ENCODE measurements at regions not wholly inside any gene's neighbourhood (a gene's known extent, or its start where the extent isn't known, plus 50 kb on each side); places are given as distances from the start of the nearest gene placed in this dataset.

DNA sequence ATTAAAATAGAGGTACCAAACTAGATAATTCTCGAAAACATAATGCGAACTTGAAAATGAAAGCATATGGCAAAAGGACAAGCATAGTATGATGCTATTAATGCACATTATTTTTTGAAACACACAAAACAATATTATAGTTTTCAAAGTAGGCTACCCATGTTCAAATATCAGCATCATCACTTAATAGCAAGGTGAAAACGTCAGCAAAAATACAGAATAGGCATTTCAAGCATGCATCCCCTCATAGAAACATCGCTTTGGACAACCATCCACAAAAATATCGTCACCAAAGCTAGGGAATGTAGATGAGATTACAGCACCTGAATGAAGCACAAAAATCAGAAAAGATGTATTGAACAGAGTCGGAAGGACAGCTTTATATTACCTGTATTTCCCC is 814.5 kb upstream of the LRRC4C start:
- Histone ChIP-seq H3K4me3 (no peak overlapping the region), H3K36me3 (replicated peaks in 1 of 2; ENCODE audit: insufficient read depth in 1 of 2, low read depth in 2 of 2) (no peaks in the 10 kb centered on the region), H3K27ac (no peak overlapping the region), H3K27me3 (no peaks in the 10 kb centered on the region), H3K4me1 (no peaks in the 10 kb centered on the region), H3K9me3 (peaks cover 0 to 7% (median 2%) of the 10 kb centered on the region in 3 donors)
- DNase-seq (no peak), ATAC-seq (no peak)
- intact Hi-C loops (cut with DNase I), result no loop called here
- WGBS, 2 donors, result 63 to 68% methylated on average over 6 of the region's 6 CpGs
- no peak for TF ChIP-seq POLR2A (IDR thresholded peaks at IDR 0.05)
- TF ChIP-seq, protein P1, sequence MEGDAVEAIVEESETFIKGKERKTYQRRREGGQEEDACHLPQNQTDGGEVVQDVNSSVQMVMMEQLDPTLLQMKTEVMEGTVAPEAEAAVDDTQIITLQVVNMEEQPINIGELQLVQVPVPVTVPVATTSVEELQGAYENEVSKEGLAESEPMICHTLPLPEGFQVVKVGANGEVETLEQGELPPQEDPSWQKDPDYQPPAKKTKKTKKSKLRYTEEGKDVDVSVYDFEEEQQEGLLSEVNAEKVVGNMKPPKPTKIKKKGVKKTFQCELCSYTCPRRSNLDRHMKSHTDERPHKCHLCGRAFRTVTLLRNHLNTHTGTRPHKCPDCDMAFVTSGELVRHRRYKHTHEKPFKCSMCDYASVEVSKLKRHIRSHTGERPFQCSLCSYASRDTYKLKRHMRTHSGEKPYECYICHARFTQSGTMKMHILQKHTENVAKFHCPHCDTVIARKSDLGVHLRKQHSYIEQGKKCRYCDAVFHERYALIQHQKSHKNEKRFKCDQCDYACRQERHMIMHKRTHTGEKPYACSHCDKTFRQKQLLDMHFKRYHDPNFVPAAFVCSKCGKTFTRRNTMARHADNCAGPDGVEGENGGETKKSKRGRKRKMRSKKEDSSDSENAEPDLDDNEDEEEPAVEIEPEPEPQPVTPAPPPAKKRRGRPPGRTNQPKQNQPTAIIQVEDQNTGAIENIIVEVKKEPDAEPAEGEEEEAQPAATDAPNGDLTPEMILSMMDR (IDR thresholded peaks at IDR 0.05), result no peak

- ATAC-seq, result no peak
- H3K9me3 ChIP-seq, result no peaks in the 10 kb centered on the region
- no peak for TF ChIP-seq POLR2A (IDR thresholded peaks at IDR 0.05)
- TF ChIP-seq, protein P1 (IDR thresholded peaks at IDR 0.05), result no peak
- H3K27me3 ChIP-seq, result no peaks in the 10 kb centered on the region
- H3K36me3 ChIP-seq (replicated peaks in 1 of 2; ENCODE audit: insufficient read depth in 1 of 2, low read depth in 2 of 2), result no peaks in the 10 kb centered on the region
- no peak overlapping the region for H3K4me3 ChIP-seq
- intact Hi-C loops (cut with DNase I), result no loop called here
- DNase-seq, result no peak
- H3K4me1 ChIP-seq, result no peaks in the 10 kb centered on the region
- 70 to 71% methylated on average over 1 of the region's 1 CpG for WGBS, 2 donors
- H3K27ac ChIP-seq, result no peak overlapping the region
Measured at GRCh38 chr11:42296910-42297309, 837.5 kb upstream of the LRRC4C start.

- intact Hi-C loops (cut with DNase I), result no loop called here
- no peak overlapping the region for H3K4me3 ChIP-seq
- H3K9me3 ChIP-seq, result no peaks in the 10 kb centered on the region
- no peak for TF ChIP-seq POLR2A (IDR thresholded peaks at IDR 0.05)
- TF ChIP-seq, protein P1 (IDR thresholded peaks at IDR 0.05), result no peak
- no peaks in the 10 kb centered on the region for H3K36me3 ChIP-seq (replicated peaks in 1 of 2; ENCODE audit: insufficient read depth in 1 of 2, low read depth in 2 of 2)
- H3K27ac ChIP-seq, result no peak overlapping the region
- 69 to 73% methylated on average over 1 of the region's 1 CpG for WGBS, 2 donors
- no peaks in the 10 kb centered on the region for H3K4me1 ChIP-seq
- H3K27me3 ChIP-seq, result no peaks in the 10 kb centered on the region
- no peak for DNase-seq
- ATAC-seq, result no peak
Measured at GRCh38 chr11:42299780-42300179, 840.3 kb upstream of the LRRC4C start.

DNA sequence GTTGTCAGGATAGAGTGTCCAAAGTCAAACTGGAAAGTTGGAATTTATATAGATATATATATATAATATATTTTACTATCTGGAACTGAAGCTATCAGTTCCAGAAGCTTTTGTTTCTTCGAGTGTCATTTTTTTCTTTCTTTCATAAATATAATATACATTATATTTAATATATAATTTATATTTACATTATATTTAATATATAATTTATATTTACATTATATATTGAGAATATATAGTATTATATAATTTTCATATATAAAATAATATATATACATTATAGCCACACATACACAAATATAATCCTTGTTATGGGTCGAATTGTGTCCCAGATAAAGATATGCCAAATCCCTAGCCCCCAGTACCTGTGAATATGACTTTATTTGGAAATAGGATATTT is 842.3 kb upstream of the LRRC4C start:
- H3K27ac ChIP-seq, result no peak overlapping the region
- H3K27me3 ChIP-seq, result no peaks in the 10 kb centered on the region
- DNase-seq (no peak), ATAC-seq (no peak)
- no peaks in the 10 kb centered on the region for H3K9me3 ChIP-seq
- H3K4me1 ChIP-seq, result no peaks in the 10 kb centered on the region
- TF ChIP-seq POLR2A (IDR thresholded peaks at IDR 0.05), result no peak
- TF ChIP-seq, protein P1 (IDR thresholded peaks at IDR 0.05), result no peak
- WGBS, 2 donors, result 42 to 45% methylated on average over 2 of the region's 2 CpGs
- H3K4me3 ChIP-seq, result no peak overlapping the region
- intact Hi-C loops (cut with DNase I), result no loop called here
- no peaks in the 10 kb centered on the region for H3K36me3 ChIP-seq (replicated peaks in 1 of 2; ENCODE audit: insufficient read depth in 1 of 2, low read depth in 2 of 2)

DNA sequence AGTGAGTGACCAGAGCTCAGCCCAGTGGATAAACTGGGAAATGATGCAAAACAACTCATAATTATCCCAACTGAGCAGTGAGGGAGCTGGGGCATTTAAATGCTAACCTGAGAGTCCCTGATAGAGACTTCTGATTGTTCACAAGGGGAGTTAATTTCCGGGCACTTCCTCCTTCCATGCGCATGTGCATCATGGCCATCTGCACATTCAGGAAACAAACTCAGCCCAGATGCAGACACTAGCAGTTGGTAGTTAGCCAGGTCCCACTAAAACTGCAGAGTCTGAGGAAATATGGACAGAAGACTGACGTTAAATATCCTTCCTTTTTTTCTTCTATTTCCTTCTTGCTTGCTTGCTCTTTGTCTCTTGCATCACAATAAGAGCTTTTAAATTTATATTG is 852.1 kb upstream of the LRRC4C start:
- TF ChIP-seq, protein P1 (IDR thresholded peaks at IDR 0.05), result no peak
- TF ChIP-seq POLR2A (IDR thresholded peaks at IDR 0.05), result no peak
- H3K4me3 ChIP-seq, result no peak overlapping the region
- no peaks in the 10 kb centered on the region for H3K4me1 ChIP-seq
- ATAC-seq, result no peak
- 45 to 68% methylated on average over 3 of the region's 3 CpGs for WGBS, 2 donors
- no peaks in the 10 kb centered on the region for H3K36me3 ChIP-seq (replicated peaks in 1 of 2; ENCODE audit: insufficient read depth in 1 of 2, low read depth in 2 of 2)
- intact Hi-C loops (cut with DNase I), result no loop called here
- no peak for DNase-seq
- no peaks in the 10 kb centered on the region for H3K27me3 ChIP-seq
- no peaks in the 10 kb centered on the region for H3K9me3 ChIP-seq
- no peak overlapping the region for H3K27ac ChIP-seq
